HepG2 (cell line): ENCODE measurements at regions not wholly inside any gene's neighbourhood (a gene's known extent, or its start where the extent isn't known, plus 50 kb on each side); places are given as distances from the start of the nearest gene placed in this dataset.

ENCODE experiments used
- ATAC-seq: fragments of 200-7000 bp; cut with Tn5 transposase; 3 replicates; pipeline ENCODE4 v1.9.1; 2020; ENCODE audit warnings: mild to moderate bottlenecking, moderate library complexity
- BruUV-seq: library from RNA; stranded (reverse); fragments of 400-500 nt; replicated peaks from 2 replicates; lab custom pipeline; 2021; lab: Mats Ljungman, UMichigan
- CTCF ChIA-PET: fragments of 300-600 bp; formaldehyde crosslinking; extraction: SDS; loops from one replicate; lab custom pipeline; 2021; ENCODE audit warnings: low total read pairs, inconsistent platforms, low intra/inter-chr PET ratio; lab: Yijun Ruan, JAX
- POLR2A ChIA-PET: fragments of 350-600 bp; sonication (Branson Sonifier 250); formaldehyde crosslinking; loops from one replicate; lab custom pipeline; 2020; ENCODE audit warnings: antibody characterized with exemption, inconsistent platforms; lab: Yijun Ruan, JAX
- DNase-seq: peaks from one replicate; pipeline ENCODE4 v3.0.0-alpha.2; 2015; ENCODE audit warnings: low spot score
- FAIRE-seq: peaks from 3 replicates; lab custom pipeline; 2011; peaks lifted over from hg19 to GRCh38; lab: Jason Lieb, UNC
- H2AFZ ChIP-seq: one replicate; pipeline ENCODE4 v1.6.1; 2011; ENCODE audit warnings: low read length, inconsistent platforms
- H3K27ac ChIP-seq: fragments of 300-600 bp; 3 replicates; pipeline ENCODE4 v1.8.0; 2011; ENCODE audit warnings: mixed run types, mild to moderate bottlenecking, mixed read lengths, low read length, inconsistent platforms; ENCODE audit not compliant: insufficient read depth; ENCODE audit errors: extremely low read length
- H3K27me3 ChIP-seq, 2 experiments: fragments of 200-600 bp in 1 of 2; 2 replicates in 1 of 2; 3 replicates in 1 of 2; pipeline versions ENCODE4 v1.6.0 to v1.8.0; 2011; ENCODE audit warnings: low read length in 2 of 2, mild to moderate bottlenecking in 2 of 2, moderate library complexity in 2 of 2, inconsistent platforms in 1 of 2; ENCODE audit not compliant: insufficient read depth in 2 of 2, control insufficient read depth in 1 of 2
- H3K36me3 ChIP-seq, 2 experiments: fragments of 200-600 bp in 1 of 2; replicated peaks in 1 of 2; 2 replicates in 1 of 2; 3 replicates in 1 of 2; pipeline versions ENCODE4 v1.5.1 to v1.8.0; 2011; ENCODE audit warnings: low read length in 2 of 2, inconsistent platforms in 1 of 2; ENCODE audit not compliant: insufficient read depth in 2 of 2, control insufficient read depth in 1 of 2
- H3K4me1 ChIP-seq: 2 replicates; pipeline ENCODE4 v1.5.1; 2012; ENCODE audit warnings: low read length, inconsistent platforms; ENCODE audit not compliant: insufficient read depth
- H3K4me2 ChIP-seq: 2 replicates; pipeline ENCODE4 v1.6.0; 2011; ENCODE audit warnings: low read depth, low read length, inconsistent platforms
- H3K4me3 ChIP-seq, 3 experiments: fragments of 200-600 bp in 1 of 3; sonication (generic), shearing (Covaris generic) in 1 of 3; replicated peaks in 1 of 3; 2 replicates each; pipeline ENCODE4 v1.5.1; 2011 to 2016; ENCODE audit warnings: low read length in 3 of 3, inconsistent platforms in 2 of 3, low read depth in 2 of 3, mild to moderate bottlenecking in 2 of 3, control low read depth in 1 of 3, mixed read lengths in 1 of 3; ENCODE audit not compliant: insufficient read depth in 1 of 3
- H3K79me2 ChIP-seq: one replicate; pipeline ENCODE4 v1.6.1; 2011; ENCODE audit warnings: low read length, inconsistent platforms; ENCODE audit not compliant: insufficient read depth
- H3K9ac ChIP-seq: 2 replicates; pipeline ENCODE4 v1.6.0; 2011; ENCODE audit warnings: mild to moderate bottlenecking, low read depth, low read length, inconsistent platforms; ENCODE audit not compliant: insufficient read depth
- H3K9me3 ChIP-seq: 2 replicates; pipeline ENCODE4 v1.5.1; 2012; ENCODE audit warnings: mild to moderate bottlenecking, low read length
- H4K20me1 ChIP-seq: 2 replicates; pipeline ENCODE4 v1.6.0; 2011; ENCODE audit warnings: inconsistent platforms, mild to moderate bottlenecking, low read length, moderate library complexity; ENCODE audit not compliant: insufficient read depth
- ADNP ChIP-seq: sonication (generic); formaldehyde crosslinking; IDR thresholded peaks from 2 replicates; pipeline ENCODE4 v1.4.0; 2020; ENCODE audit warnings: missing genetic modification reagents
- ARNTL ChIP-seq: sonication (generic); formaldehyde crosslinking; IDR thresholded peaks from 2 replicates; pipeline ENCODE4 v1.4.0; 2020; ENCODE audit warnings: mild to moderate bottlenecking, missing genetic modification reagents
- FOXK1 ChIP-seq: sonication (generic); formaldehyde crosslinking; IDR thresholded peaks from 2 replicates; pipeline ENCODE4 v1.4.0; 2020; ENCODE audit warnings: low read depth, missing genetic modification reagents, borderline replicate concordance
- HOXA3 ChIP-seq: sonication (generic); formaldehyde crosslinking; IDR thresholded peaks from 2 replicates; pipeline ENCODE4 v1.5.0; 2020; ENCODE audit warnings: missing genetic modification reagents
- MAFK ChIP-seq, 2 experiments: IDR thresholded peaks in 1 of 2; conservative IDR thresholded peaks in 1 of 2; 2 replicates each; pipeline ENCODE4 v1.6.1; 2011; ENCODE audit warnings: improper control_type of control experiment in 2 of 2, low read length in 2 of 2
- NFATC3 ChIP-seq: sonication (generic); formaldehyde crosslinking; IDR thresholded peaks from 2 replicates; pipeline ENCODE4 v1.5.1; 2020; ENCODE audit warnings: mild to moderate bottlenecking, missing genetic modification reagents
- PITX1 ChIP-seq: sonication (generic); formaldehyde crosslinking; IDR thresholded peaks from 2 replicates; pipeline ENCODE4 v1.5.1; 2020; ENCODE audit warnings: mild to moderate bottlenecking, missing genetic modification reagents
- ZNF768 ChIP-seq: sonication (generic); formaldehyde crosslinking; IDR thresholded peaks from 2 replicates; pipeline ENCODE4 v1.4.0; 2020; ENCODE audit warnings: missing genetic modification reagents
- WGBS: methylation state at CpG from one replicate; pipeline ENCODE4 v1.1.6; 2017; ENCODE audit warnings: low lambda C conversion rate; 5-methylcytosine and 5-hydroxymethylcytosine counted together
- in situ Hi-C: cut with HindIII; loops from 2 replicates; pipeline ENCODE4 v1.10.0; 2017; ENCODE audit warnings: low pct_unique_long_range_greater_than_20kb; ENCODE audit not compliant: extremely low pct_ligation_motif_present
- intact Hi-C: fragments of 100-400 bp; cut with micrococcal nuclease; formaldehyde crosslinking; loops from one replicate; pipeline ENCODE4 v1.10.0; 2022; ENCODE audit not compliant: unreplicated experiment

DNA sequence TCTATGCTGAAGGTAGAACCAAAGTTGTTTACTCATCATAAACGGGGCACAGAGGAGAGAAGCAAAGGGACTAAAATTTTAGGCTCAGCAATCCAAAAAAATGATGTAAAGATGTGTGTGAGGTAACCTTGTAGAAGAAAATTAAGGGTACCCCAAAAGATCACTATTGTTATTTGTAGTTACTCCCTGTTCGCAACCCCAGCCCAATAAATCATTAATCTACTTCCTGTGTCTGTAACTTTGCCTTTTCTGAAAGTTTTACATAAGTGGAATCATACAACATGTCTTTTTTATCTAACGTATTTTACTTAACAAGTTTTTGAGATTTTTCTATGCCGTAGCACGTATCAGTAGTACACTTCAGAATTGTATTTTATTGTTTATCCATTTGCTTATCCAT is 1114.8 kb upstream of the GJE1 start:
- Histone ChIP-seq H3K79me2 (no peaks in the 10 kb centered on the region), H3K27me3 (no peaks in the 10 kb centered on the region), H3K4me2 (no peak overlapping the region), H3K9me3 (peaks cover 18% of the 10 kb centered on the region; the same call in 1 of the 2 replicates), H3K27ac (no peak overlapping the region), H3K9ac (no peak overlapping the region), H3K36me3 (no peaks in the 10 kb centered on the region), H2AFZ (no peak overlapping the region), H4K20me1 (no peaks in the 10 kb centered on the region), H3K4me3 (no peak overlapping the region), H3K4me1 (no peaks in the 10 kb centered on the region)
- intact Hi-C loops = no loop called here
- 50% methylated on average over 5 of the region's 5 CpGs for WGBS
- 0 out of 4 replicates have a peak, but pooled peaks of 1 of the 2 experiments have one; percentile 9 for TF ChIP-seq MAFK (conservative IDR thresholded peaks at IDR 0.05 in 1 of 2, IDR thresholded peaks at IDR 0.05 in 1 of 2; ENCODE audit: low read length in 2 of 2)
- no peak for TF ChIP-seq ADNP (CRISPR knock-in tag)
- FAIRE-seq (no peak), DNase-seq (no peak), ATAC-seq (no peak)
- ChIA-PET POLR2A (no interaction called here), CTCF (no interaction called here)
- in situ Hi-C loops = no loop called here
- no TSS peak for BruUV-seq

DNA sequence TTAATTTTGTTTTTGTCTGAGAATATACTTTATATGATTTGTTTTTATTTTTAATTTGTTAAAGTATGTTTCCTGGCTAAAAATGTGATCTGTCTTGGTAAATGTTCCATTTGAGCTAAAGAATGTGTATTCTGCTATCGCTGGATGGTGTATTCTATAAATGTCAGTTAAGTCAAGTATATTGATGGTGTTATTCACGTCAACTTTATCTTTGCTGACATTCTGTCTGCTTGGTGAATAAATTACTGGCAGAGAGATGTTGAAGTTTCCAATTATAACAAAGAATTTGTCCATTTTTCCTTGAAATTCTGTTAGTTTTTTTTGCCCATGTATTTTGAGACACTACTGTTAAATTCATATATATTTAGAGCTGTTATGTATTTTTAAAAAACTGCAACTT is 1131.8 kb upstream of the GJE1 start:
- no TSS peak for BruUV-seq
- FAIRE-seq = no peak

More for the DNA sequence above, 1131.8 kb upstream of the GJE1 start:
- 2% methylated on average over 2 of the region's 2 CpGs for WGBS
- in situ Hi-C loops (no loop called here), intact Hi-C loops (no loop called here)
- POLR2A ChIA-PET = no interaction called here
- Histone ChIP-seq H3K27ac (no peak overlapping the region), H3K9me3 (peaks cover 3% of the 10 kb centered on the region; the same call in 1 of the 2 replicates), H3K4me1 (no peaks in the 10 kb centered on the region), H3K4me3 (no peak overlapping the region), H3K36me3 (no peaks in the 10 kb centered on the region), H3K9ac (no peak overlapping the region), H3K27me3 (no peaks in the 10 kb centered on the region), H2AFZ (no peak overlapping the region), H3K79me2 (no peaks in the 10 kb centered on the region), H3K4me2 (no peak overlapping the region), H4K20me1 (no peaks in the 10 kb centered on the region)
- DNase-seq (no peak), ATAC-seq (no peak)
- CTCF ChIA-PET = no interaction called here
- no peak for TF ChIP-seq ZNF768 (CRISPR knock-in tag)
- TF ChIP-seq ARNTL = no peak
- no peak for TF ChIP-seq NFATC3 (CRISPR knock-in tag)
- TF ChIP-seq HOXA3 (CRISPR knock-in tag) = no peak
- no peak for TF ChIP-seq FOXK1 (CRISPR knock-in tag)
- TF ChIP-seq PITX1 = no peak
